DND-41 (cell line): ENCODE measurements at regions not wholly inside any gene's neighbourhood (a gene's known extent, or its start where the extent isn't known, plus 50 kb on each side); places are given as distances from the start of the nearest gene placed in this dataset.

Experiments used
- EZH2 ChIP-seq: IDR thresholded peaks from 3 replicates; pipeline ENCODE4 v1.6.1; 2012; ENCODE audit warnings: borderline replicate concordance, low read depth, mild to moderate bottlenecking, moderate library complexity, low read length, inconsistent platforms; ENCODE audit not compliant: severe bottlenecking
- TF ChIP-seq, protein P1 (sequence below): IDR thresholded peaks from 2 replicates; pipeline ENCODE4 v1.5.1; 2012; ENCODE audit warnings: borderline replicate concordance, low read length, moderate library complexity, mild to moderate bottlenecking; ENCODE audit not compliant: poor library complexity, severe bottlenecking; ENCODE audit errors: extremely low read depth

DNA sequence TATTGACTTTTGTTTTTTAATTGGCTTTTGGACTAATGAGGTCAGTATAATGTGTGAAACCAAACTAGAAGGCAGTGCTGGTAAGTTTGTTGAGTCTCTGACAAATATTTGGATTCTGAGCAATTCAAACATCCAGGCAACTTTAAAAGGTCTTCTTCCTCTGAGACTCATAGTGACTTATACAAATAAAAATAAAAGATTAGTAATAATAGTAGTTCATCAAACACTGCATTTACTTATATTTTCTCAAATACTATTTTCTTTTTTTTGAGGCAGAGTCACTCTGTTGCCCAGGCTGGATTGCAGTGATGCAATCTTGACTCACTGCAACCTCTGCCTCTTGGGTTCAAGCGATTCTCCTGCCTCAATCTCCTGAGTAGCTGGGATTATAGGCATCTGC, 337.9 kb downstream of the DAD1 start:
- TF ChIP-seq, protein P1, sequence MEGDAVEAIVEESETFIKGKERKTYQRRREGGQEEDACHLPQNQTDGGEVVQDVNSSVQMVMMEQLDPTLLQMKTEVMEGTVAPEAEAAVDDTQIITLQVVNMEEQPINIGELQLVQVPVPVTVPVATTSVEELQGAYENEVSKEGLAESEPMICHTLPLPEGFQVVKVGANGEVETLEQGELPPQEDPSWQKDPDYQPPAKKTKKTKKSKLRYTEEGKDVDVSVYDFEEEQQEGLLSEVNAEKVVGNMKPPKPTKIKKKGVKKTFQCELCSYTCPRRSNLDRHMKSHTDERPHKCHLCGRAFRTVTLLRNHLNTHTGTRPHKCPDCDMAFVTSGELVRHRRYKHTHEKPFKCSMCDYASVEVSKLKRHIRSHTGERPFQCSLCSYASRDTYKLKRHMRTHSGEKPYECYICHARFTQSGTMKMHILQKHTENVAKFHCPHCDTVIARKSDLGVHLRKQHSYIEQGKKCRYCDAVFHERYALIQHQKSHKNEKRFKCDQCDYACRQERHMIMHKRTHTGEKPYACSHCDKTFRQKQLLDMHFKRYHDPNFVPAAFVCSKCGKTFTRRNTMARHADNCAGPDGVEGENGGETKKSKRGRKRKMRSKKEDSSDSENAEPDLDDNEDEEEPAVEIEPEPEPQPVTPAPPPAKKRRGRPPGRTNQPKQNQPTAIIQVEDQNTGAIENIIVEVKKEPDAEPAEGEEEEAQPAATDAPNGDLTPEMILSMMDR, result no peak
- no peak for TF ChIP-seq EZH2
